WI38 (cell line): ENCODE measurements at regions not wholly inside any gene's neighbourhood (a gene's known extent, or its start where the extent isn't known, plus 50 kb on each side); places are given as distances from the start of the nearest gene placed in this dataset.

Experiments
- H3K4me3 ChIP-seq: 2 replicates; pipeline ENCODE4 v1.5.1; 2011; ENCODE audit warnings: low read depth, mild to moderate bottlenecking, control low read depth, low read length
- TF ChIP-seq, protein P1 (sequence below): IDR thresholded peaks from 2 replicates; pipeline ENCODE4 v1.5.1; 2012; ENCODE audit warnings: low read depth, mild to moderate bottlenecking, control low read depth, low read length

DNA sequence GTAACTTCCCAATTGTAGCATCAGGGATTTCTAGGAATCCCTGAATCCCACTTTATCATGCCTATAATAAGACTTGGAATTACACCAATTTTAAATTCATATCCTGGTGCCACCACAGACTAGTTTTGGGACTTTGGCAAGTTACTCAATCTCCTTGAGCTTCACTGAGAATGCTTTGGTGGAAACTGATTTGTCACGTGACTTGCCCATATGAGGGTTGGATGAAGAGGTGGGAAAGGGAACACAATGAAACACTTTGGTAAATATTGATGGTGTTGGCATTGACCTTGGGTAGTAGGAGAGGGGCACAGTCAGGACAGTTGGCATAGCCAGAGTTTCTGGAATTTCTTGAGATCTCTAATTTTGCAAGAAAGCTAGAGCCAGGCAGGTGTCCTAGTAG, 452.2 kb downstream of the SLC4A3 start:
- no peak overlapping the region for H3K4me3 ChIP-seq
- TF ChIP-seq, protein P1, sequence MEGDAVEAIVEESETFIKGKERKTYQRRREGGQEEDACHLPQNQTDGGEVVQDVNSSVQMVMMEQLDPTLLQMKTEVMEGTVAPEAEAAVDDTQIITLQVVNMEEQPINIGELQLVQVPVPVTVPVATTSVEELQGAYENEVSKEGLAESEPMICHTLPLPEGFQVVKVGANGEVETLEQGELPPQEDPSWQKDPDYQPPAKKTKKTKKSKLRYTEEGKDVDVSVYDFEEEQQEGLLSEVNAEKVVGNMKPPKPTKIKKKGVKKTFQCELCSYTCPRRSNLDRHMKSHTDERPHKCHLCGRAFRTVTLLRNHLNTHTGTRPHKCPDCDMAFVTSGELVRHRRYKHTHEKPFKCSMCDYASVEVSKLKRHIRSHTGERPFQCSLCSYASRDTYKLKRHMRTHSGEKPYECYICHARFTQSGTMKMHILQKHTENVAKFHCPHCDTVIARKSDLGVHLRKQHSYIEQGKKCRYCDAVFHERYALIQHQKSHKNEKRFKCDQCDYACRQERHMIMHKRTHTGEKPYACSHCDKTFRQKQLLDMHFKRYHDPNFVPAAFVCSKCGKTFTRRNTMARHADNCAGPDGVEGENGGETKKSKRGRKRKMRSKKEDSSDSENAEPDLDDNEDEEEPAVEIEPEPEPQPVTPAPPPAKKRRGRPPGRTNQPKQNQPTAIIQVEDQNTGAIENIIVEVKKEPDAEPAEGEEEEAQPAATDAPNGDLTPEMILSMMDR, result no peak

DNA sequence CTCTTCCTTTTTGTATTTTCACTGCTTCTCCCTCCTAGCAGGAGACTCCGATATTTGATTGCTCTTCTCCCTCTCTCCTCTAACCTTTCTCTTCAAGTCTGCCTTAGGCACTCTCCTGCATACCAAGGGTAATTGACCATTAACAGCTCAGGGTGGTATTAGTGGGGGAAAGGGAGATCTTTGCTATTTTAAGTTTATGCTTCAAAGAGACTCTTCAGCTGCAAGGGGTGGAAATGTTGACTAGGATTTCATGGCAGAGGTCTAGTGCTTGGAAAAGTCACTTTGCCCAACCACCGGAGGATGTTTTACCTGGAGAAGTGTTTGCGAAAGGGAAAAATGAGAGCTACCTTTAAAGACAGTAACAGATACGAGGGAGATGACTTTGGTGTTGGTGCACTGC, 453.7 kb downstream of the SLC4A3 start:
- TF ChIP-seq, protein P1, result no peak
- H3K4me3 ChIP-seq, result no peak overlapping the region

DNA sequence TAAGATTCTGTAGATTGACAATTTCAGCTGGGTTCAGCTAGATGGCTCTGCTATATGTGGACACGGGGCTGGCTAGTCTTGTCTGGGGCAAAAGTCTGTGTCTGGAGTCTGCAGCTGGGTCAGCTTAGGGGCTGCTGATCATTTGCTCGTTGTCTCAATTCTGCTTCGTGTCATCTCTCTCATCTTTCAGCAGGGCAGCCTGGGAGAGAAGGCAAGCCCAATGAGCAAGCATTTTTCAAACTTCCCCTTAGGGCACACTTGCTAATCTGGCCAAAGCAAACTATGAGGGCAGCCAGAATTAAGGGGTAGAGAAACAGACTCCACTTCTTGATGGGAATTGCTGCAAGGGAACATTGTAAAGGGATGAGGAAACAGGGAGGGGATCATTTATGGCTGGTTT, 462.6 kb downstream of the SLC4A3 start:
- TF ChIP-seq, protein P1, result no peak
- H3K4me3 ChIP-seq, result no peak overlapping the region

DNA sequence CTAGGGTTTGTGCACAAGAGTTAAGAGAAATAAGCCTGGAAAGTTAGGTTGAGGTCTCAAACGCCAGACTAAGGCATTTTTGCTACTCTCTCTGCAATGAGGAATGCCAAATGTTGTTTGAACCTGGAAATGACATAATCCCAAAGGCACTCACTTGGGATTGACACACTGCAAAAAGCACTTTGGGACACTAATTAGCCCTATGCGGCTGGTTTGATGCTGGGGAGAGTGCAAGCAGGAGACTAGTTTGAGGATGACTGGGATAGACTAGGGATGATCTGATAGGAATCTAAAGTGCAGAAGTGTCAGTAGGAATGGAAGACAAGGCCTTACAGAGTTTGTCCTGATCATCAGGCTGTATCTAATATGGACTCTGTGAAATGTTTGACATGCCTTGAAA, 469.0 kb downstream of the SLC4A3 start:
- H3K4me3 ChIP-seq, result no peak overlapping the region
- TF ChIP-seq, protein P1, result no peak

DNA sequence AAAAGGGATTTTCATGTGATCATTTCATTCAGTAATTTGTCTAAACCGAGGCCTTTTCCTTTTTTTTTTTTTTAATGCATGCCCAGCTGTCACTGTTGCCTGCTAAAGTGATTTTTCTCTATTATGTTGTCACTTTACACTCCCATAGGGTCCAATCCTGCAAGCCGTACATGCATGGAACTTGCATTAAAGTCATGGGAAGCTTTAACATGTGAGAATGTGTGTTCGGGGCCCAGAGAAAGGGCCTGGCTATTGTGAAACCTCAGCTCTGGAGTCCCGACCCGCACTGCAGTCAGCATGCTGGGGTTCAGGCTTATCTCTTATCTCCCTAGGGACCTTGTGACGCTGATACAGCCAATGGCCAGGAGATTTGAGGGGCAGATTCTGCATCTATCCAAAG, 474.6 kb downstream of the SLC4A3 start:
- TF ChIP-seq, protein P1, result no peak
- no peak overlapping the region for H3K4me3 ChIP-seq

DNA sequence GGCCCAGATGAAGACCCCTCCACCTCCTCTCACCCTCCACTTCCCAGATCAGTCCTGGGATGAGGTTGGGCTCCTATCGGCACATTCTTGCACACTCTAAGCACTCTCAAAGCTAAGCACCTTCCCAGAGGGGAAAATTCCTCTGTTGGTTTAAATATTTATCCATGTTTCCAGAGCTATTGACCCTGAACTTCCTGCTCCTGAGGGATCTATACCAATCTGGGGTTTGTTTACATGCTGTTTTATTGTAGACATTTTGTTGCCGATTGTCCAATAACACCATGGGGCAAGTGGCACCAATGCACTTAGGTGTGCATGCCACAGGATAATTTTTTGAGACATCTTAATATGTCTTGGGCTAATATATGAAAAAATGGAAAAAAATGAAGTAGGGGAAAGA, 476.2 kb downstream of the SLC4A3 start:
- TF ChIP-seq, protein P1, result no peak
- no peak overlapping the region for H3K4me3 ChIP-seq

DNA sequence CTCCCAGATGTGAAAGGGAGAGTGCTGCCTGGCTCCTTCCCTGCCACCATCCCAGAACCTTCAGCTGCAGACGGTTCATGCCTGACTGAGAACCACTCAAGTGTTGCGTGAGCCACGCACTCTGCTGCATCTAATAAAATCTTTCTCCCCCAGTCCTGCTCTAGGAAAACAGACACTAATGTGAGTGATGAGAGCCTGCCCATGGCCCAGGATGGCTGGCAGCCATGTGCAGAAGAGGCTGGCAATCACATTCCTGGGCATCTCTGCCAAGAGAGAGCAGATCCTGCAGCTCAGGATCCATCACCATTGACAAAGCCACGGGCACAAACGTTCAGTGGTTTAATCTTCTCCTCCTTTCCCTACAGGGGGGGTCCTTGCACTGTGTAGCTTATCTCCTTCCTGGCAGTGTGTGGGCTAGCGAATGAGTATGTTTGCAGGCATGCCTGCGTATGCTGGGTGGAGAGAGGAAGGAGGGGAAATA, 477.5 kb downstream of the SLC4A3 start:
- no peak overlapping the region for H3K4me3 ChIP-seq
- TF ChIP-seq, protein P1, result peak; percentile 56
